GM18499 (cell line): ENCODE measurements at regions not wholly inside any gene's neighbourhood (a gene's known extent, or its start where the extent isn't known, plus 50 kb on each side); places are given as distances from the start of the nearest gene placed in this dataset.

Experiments used
- ATAC-seq: cut with Tn5 transposase; IDR thresholded peaks from one replicate; pipeline ENCODE4 v1.9.1; 2021; ENCODE audit warnings: moderate number of reproducible peaks; ENCODE audit not compliant: insufficient read depth, unreplicated experiment

- no peak for ATAC-seq
These were observed 253.6 kb downstream of the UACA start for GRCh38 chr15:70509731-70510143.

DNA sequence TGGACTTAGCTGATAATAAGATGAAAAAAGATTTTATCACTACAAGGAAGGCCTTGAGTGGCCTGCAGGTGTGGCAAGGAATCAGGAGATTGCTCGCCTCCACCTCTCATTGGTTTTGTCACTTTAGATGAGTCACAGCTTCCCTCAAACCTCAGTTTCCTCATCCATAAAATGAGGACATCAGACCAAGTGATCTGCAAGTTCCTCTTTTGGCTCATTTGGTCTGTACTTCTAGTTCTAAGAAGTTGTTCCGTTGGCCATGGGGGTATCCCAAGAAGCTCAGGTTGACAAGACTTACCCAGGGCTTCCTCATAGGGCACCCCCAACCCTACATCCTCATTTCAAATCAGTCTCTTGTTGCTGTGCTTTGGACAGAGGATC is 254.1 kb downstream of the UACA start:
- ATAC-seq, result no peak

DNA sequence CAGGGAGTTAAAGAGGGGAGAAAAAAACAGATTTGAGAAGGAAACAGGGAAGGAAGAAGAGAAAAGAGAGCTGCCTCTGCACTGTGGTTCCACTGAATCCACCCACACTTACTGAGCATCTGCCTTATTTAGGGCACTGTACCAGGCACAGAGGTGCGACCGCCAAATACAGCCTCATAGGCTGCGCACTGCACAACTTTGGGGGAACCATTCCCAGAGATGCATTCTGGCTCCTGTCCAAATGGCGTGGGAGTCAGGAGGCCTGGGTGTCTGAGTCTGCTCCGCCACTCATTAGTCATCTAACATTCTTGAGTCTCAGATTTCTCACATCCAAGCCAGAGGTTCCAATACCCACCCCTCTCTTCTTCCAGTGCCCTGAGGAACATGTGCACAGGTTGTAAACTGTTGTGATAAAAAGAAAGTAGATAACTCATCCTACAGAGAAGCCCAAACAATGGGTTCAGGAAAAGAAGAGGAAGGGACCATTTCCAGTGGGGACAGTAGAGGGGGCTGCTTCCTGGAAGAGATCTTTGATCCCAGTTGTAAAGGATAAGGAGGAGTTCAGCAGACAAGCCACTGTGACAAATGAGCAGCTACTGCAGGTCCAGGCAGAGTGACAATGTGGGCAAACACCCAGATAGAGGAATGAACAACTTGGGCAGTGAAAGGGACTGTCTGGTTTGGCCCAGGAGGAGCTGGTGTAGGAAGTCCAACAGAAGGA is 254.6 kb downstream of the UACA start:
- no peak for ATAC-seq

- no peak for ATAC-seq
These were observed 255.5 kb downstream of the UACA start for GRCh38 chr15:70507772-70508371.

DNA sequence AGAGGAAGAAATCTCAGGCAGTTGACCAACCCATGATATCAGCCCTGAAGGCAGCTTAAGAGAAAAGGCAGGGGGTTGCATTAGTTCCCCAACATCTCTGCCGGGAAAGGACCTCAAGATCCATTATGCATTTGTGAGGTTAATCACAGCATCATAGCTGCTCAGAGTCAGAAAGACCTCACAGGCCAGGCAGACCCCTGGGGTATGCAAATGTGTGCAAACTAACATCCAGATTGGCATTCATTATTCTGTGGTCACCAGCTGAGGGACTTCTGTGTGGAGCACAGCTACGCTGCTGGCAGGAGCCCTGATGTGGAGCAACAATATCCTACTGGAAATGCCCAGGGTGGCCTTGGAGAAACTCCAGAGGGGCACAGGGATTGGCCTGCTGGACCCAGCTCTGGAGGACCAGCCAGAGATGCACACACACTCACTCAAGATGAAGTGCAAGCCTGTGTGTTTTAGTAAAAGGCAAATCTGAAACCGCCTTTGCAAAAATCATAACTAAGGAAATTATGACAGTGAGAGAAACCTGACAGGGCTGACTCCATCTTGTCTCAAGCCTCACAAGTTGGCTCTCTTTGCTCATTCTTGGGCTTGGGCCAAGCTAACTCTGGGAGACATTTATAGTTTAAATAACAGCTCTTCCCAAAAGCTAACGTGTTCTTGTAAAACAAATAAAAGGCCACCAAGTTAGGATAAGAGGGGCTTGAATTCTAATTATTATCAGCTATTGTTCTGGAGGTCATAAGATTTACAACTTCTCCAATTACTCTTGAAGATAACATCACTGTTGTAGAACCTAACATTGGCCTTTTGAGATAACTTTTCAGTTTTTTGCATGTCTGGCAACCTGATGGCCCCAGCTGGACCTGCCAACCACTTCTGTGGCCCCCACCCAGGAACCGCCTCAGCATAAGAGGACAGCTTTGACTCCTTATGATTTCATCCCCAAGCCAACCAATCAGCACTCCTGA is 257.1 kb downstream of the UACA start:
- no peak for ATAC-seq

- ATAC-seq, result no peak
These were observed 257.9 kb downstream of the UACA start for GRCh38 chr15:70505411-70505919.

DNA sequence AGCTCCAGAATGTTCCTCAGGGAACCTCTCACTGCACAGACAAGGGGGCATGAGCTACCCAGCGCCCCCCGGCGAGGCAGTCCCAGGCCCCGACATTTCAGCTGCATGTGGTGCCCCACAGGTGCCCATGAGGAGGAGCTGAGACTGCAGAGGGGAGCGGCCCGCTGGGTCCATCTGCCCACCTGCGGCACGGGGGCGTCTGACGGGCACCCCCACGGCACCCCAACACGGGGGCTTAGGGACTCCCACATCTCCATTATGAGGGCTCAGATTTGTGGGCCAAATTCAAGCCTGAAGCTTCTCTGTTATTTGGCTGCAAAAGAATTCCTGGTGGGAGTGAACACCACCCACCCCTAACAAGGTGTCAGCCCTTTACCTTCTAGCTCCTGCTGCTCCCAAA is 258.4 kb downstream of the UACA start:
- ATAC-seq, result no peak

GRCh38 chr15:70504299-70504951 is 258.9 kb downstream of the UACA start:
- no peak for ATAC-seq

DNA sequence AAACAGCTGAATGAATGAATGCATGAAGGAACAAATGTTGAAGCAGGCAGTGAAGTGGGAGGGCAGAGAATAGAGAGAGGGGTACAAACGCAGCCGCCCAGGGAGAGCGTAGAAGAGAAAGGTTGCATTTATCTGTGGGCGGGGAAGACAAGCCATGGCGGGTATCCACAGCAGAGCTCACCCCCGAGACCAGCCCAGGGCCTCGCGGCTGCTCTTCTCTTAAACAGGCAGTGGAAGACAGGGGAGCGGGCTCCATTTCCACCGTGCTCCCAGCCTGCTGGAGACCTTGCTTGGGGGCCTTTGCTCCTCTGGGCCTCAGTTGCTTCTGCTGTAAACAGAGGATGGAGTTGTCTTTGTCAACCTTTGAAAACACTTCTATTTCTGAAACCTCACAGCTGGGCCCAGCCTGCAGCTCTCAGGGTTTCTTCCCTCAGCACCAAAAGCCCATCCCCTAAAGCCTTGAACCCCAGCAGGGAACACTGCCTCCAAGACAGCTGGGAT is 259.5 kb downstream of the UACA start:
- no peak for ATAC-seq

DNA sequence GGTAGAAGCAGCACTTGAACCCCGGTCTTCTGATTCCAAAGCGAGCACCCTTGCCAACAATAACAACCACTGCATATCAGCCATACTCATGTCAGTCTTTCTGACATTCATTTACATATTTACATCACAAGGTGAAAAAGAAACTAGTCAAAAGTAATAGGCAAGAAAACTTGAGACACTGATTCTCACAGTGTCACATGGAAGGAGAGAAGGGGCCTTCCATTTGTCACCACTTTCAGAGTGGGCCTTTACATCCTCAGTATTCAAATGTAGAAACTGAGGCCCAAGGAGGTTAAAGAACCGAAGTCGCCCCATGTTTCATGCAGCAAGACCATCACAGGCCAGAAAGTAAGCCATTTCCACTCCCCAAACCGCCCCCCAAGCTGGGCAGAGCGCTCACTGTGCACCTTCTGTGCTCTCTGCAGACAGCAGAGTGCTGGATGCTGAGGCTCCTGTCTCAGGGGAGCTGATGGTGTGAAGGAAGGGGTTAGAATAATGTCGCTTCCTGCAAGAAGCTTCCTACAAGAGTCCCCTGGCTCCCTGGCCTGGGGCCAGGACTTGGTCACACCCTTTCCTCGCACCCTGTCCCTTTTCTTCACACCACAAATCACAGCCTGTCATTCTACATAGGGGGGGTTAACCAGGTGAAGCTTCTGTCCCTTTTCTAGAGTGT is 260.1 kb downstream of the UACA start:
- ATAC-seq, result no peak

GRCh38 chr15:70502529-70502928 is 260.8 kb downstream of the UACA start:
- ATAC-seq, result no peak

- no peak for ATAC-seq
These were observed 261.5 kb downstream of the UACA start for GRCh38 chr15:70501849-70502248.

DNA sequence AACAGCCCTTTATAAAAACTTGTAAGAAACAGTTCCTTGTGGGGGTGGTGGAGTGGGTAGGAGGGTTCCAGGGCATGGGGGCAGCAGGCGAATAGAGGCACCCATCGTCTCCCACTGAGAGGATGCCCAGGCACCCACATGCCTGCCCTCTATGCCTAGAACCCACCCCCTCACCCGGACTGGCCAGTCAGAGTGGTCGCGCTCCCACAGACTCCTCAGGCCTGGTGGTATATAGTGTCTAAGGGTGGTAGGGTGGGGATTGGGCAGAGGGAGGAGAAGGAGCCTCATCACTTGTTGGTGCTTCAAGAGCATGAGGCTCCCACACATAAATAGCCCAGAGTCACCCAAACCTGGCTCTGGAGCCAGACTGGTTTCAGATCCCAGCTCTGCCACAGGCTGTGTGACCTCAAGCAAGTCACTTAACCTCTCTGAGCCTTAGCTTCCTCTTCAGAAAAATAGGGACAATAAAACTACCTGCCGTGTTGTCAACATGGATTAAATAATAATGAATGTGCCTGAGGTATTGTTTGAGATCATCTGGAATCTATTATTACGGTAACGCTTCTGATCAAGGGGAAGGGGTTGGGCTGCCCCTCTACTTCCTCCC is 262.1 kb downstream of the UACA start:
- no peak for ATAC-seq

DNA sequence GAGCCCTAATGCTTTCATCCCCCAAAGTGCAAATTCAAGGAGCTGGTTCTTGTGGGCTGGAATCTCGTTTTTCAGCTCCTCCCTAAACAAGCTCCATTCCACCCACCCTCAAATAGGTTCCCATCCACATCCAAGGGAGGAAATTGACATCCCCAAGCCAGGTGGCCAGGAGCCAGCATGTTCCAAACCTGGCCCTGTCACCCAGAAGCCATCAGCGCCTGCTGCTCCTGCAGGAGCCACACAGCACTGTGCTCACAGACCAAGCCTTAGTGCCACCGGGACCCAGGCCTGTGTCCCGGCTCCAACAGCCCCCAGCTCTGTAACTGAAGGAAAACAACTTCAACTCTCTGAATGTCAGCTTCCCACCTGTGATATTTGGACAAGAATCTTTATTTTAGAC is 263.6 kb downstream of the UACA start:
- ATAC-seq, result no peak

- no peak for ATAC-seq
These were observed 265.2 kb downstream of the UACA start for GRCh38 chr15:70498096-70498626.

DNA sequence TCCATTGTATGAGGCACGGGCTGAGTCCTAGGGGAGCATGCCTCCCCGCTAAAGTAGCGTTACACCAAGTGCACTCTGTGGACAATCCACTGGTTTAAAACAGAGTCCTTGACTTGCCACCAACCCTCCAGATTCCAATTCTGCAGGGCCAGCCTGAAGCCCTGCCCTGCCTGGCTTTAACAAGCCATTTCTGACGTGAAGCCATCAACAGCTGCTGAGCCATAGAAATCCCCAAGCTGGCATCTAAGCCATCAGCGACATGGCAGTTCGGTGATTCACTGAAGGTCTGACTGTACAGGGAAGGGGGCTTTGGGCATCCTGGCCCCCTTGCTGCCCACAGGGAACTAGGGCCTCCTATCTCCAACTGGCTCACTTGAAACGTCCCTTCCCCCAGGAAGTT is 265.7 kb downstream of the UACA start:
- ATAC-seq, result no peak

DNA sequence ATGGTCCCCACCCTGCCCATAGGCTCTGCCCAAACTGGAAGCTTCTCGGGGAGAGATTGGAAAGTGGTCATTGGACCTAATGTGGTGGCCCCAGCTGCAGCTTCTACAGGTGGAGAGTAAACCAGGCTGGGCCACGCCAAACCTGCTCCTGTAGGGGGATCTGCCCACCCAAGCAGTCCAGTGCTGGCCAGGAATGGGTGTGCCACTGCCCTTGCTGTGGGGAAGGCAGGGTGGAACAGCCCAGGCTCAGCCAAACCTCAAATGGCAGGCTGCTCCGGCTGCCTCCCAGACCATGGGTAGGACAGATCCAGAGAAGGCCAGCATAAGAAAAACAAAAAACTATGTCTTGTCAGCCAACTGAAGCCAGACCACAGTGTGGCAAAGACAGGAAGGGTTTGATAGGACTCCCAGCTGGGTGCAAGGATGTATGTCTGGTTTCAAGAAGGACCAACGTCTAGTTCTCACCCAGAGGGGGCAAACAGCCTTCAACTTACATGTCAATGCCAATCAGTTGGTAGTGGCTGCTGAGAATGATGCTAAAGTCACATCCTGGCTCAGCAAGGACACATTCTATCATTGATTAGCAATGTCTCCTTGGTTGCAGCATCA is 267.3 kb downstream of the UACA start:
- ATAC-seq, result no peak

DNA sequence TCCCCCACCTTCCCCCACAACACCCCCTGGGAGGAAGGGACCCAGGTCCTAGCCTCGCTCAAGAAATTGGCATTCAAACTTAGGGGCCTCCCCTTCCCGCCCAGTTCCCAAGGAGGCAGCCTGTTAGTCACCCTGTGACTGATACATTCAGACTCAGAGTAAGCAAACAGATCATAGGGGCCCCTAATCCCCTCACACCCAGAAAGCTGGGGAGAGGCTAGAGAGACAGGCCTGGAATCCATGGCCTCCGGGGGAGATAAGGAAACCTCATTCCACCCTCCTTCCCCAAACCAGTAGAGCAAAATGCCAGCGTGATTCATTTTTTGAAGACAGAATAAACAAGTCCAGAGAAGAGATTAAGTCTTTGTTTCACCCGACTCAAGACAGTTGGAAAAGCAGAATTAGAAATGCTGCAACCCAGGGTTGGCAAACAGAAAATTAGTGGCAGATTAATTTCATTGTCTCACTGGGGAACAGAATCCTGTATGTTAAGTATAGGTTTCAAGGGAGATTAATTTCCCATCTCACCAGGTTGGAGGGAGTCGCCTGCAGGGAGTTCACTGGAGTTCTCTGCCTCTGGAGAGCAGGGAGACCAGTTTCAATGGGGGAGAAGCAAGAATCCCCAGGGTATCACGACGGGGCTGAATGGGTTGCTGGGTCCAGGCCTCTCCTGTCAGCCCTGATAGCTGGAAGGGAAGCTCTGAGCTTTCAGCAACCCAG is 268.3 kb downstream of the UACA start:
- no peak for ATAC-seq
